ENCODE measurements at regions not wholly inside any gene's neighbourhood (a gene's known extent, or its start where the extent isn't known, plus 50 kb on each side); places are given as distances from the start of the nearest gene placed in this dataset.
"Not testable (repeated sequence)": the region's sequence is repeated elsewhere in the genome, so short reads cannot be mapped to it uniquely, and the experiment has no call there.

- DNase-seq: no peak
These were observed 247.8 kb upstream of the B3GAT1 start for GRCh38 chr11:134659882-134660281.

- no peak for DNase-seq
These were observed 246.6 kb upstream of the B3GAT1 start for GRCh38 chr11:134658481-134659225.

- DNase-seq: no peak
These were observed 245.6 kb upstream of the B3GAT1 start for GRCh38 chr11:134657631-134658030.

- DNase-seq: no peak
These were observed 245.0 kb upstream of the B3GAT1 start for GRCh38 chr11:134656861-134657540.

GRCh38 chr11:134656086-134656840 lies 244.2 kb upstream of the B3GAT1 start:
- DNase-seq: not testable (repeated sequence)

GRCh38 chr11:134655189-134655989 lies 243.3 kb upstream of the B3GAT1 start:
- no peak for DNase-seq

GRCh38 chr11:134654161-134654915 lies 242.3 kb upstream of the B3GAT1 start:
- no peak for DNase-seq

- DNase-seq: no peak
These were observed 240.7 kb upstream of the B3GAT1 start for GRCh38 chr11:134652586-134653255.

- DNase-seq: no peak
These were observed 235.2 kb upstream of the B3GAT1 start for GRCh38 chr11:134647066-134647743.

GRCh38 chr11:134646561-134646960 lies 234.5 kb upstream of the B3GAT1 start:
- no peak for DNase-seq

GRCh38 chr11:134645576-134645975 lies 233.5 kb upstream of the B3GAT1 start:
- DNase-seq: no peak

- peak; percentile 90 for DNase-seq
These were observed 232.7 kb upstream of the B3GAT1 start for GRCh38 chr11:134644476-134645456.

- no peak for DNase-seq
These were observed 231.3 kb upstream of the B3GAT1 start for GRCh38 chr11:134643115-134644012.

GRCh38 chr11:134642206-134642605 lies 230.2 kb upstream of the B3GAT1 start:
- DNase-seq: no peak

GRCh38 chr11:134640971-134641968 lies 229.2 kb upstream of the B3GAT1 start:
- no peak for DNase-seq

GRCh38 chr11:134640536-134640935 lies 228.5 kb upstream of the B3GAT1 start:
- DNase-seq: no peak
